Common myeloid progenitor, CD34-positive (primary cell): ENCODE measurements at regions not wholly inside any gene's neighbourhood (a gene's known extent, or its start where the extent isn't known, plus 50 kb on each side); places are given as distances from the start of the nearest gene placed in this dataset.
"Not testable (repeated sequence)": the region's sequence is repeated elsewhere in the genome, so short reads cannot be mapped to it uniquely, and the experiment has no call there.

Experiments used
- CTCF ChIA-PET: fragments of 350-600 bp; sonication (Branson Sonifier 250); formaldehyde crosslinking; loops from one replicate; lab custom pipeline; 2021; ENCODE audit warnings: antibody characterized with exemption; lab: Charles Lee
- POLR2A ChIA-PET: fragments of 350-600 bp; sonication (Branson Sonifier 250); formaldehyde crosslinking; loops from one replicate; lab custom pipeline; 2021; ENCODE audit warnings: antibody characterized with exemption; lab: Charles Lee
- DNase-seq, 3 donors: peaks; one replicate each; pipeline versions ENCODE4 v3.0.0 to v3.0.0-alpha.2; 2013
- H3K27ac ChIP-seq, 2 experiments: 1 replicate in 1 of 2; 2 replicates in 1 of 2; pipeline ENCODE4 v1.7.0; 2013; ENCODE audit warnings: inconsistent platforms in 2 of 2, low read length in 2 of 2, mild to moderate bottlenecking in 2 of 2, low read depth in 1 of 2, moderate library complexity in 1 of 2; ENCODE audit not compliant: severe bottlenecking in 2 of 2, insufficient read depth in 1 of 2, poor library complexity in 1 of 2
- H3K27me3 ChIP-seq, 5 experiments: replicated peaks in 2 of 5; 1 replicate in 3 of 5; 2 replicates in 2 of 5; pipeline versions ENCODE4 v1.6.1 to v1.7.0; 2013; ENCODE audit warnings: low read length in 4 of 5, mild to moderate bottlenecking in 2 of 5, moderate library complexity in 2 of 5, inconsistent platforms in 1 of 5; ENCODE audit not compliant: insufficient read depth in 5 of 5, control insufficient read depth in 4 of 5
- H3K36me3 ChIP-seq, 4 experiments: 1 replicate in 2 of 4; 2 replicates in 2 of 4; pipeline versions ENCODE4 v1.6.1 to v1.7.0; 2013; ENCODE audit warnings: low read length in 3 of 4, control low read depth in 1 of 4, mild to moderate bottlenecking in 1 of 4; ENCODE audit not compliant: control insufficient read depth in 4 of 4, insufficient read depth in 4 of 4
- H3K4me1 ChIP-seq, 4 experiments: 1 replicate in 3 of 4; 2 replicates in 1 of 4; pipeline versions ENCODE4 v1.6.1 to v1.7.1; 2013; ENCODE audit warnings: low read length in 3 of 4, mild to moderate bottlenecking in 3 of 4, control low read depth in 1 of 4, inconsistent platforms in 1 of 4, moderate library complexity in 1 of 4; ENCODE audit not compliant: control insufficient read depth in 4 of 4, insufficient read depth in 4 of 4; ENCODE audit errors: control extremely low read depth in 1 of 4
- H3K4me3 ChIP-seq, 7 experiments: 1 replicate in 4 of 7; 2 replicates in 3 of 7; pipeline versions ENCODE4 v1.5.1 to v1.7.0; 2013; ENCODE audit warnings: mild to moderate bottlenecking in 7 of 7, low read length in 6 of 7, moderate library complexity in 6 of 7, inconsistent platforms in 2 of 7, low read depth in 2 of 7, control low read depth in 1 of 7; ENCODE audit not compliant: insufficient read depth in 4 of 7, control insufficient read depth in 1 of 7; ENCODE audit errors: extremely low read depth in 1 of 7
- H3K9me3 ChIP-seq, 5 experiments: 1 replicate in 4 of 5; 2 replicates in 1 of 5; pipeline versions ENCODE4 v1.6.1 to v1.7.1; 2013; ENCODE audit warnings: low read length in 4 of 5, mild to moderate bottlenecking in 2 of 5, inconsistent platforms in 1 of 5, low read depth in 1 of 5, moderate library complexity in 1 of 5; ENCODE audit not compliant: control insufficient read depth in 4 of 5, insufficient read depth in 2 of 5; ENCODE audit errors: control extremely low read depth in 1 of 5
- WGBS: methylation state at CpG from one replicate; pipeline ENCODE4 v1.1.5; 2013; ENCODE audit not compliant: insufficient coverage; 5-methylcytosine and 5-hydroxymethylcytosine counted together

DNA sequence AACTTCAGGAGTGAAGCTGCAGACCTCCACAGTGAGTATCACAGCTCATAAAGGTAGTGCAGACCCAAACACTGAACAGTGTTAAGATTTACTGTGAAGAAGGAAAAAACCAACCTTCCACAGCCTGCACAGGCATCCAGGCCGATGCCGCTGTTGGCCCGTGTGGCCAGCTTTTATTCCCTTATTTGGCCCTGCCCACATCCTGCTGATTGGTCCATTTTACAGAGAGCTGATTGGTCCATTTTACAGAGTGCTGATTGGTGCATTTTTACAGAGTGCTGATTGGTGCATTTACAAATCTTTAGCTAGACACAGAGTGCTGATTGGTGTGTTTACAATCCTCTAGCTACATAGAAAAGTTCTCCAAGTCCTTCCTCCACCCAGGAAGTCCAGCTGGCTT lies 49.9 kb upstream of the CHD2 start:
- H3K27ac ChIP-seq, DNase-seq, H3K4me3 ChIP-seq, H3K27me3 ChIP-seq, CTCF ChIA-PET, H3K9me3 ChIP-seq, POLR2A ChIA-PET, H3K36me3 ChIP-seq: not testable (repeated sequence)
- H3K4me1 ChIP-seq, result peaks cover 6 to 27% (median 14%) of the 10 kb centered on the region in 4 experiments
- 96% methylated on average over 3 of the region's 3 CpGs for WGBS
